HG02610 (cell line): ENCODE measurements at regions not wholly inside any gene's neighbourhood (a gene's known extent, or its start where the extent isn't known, plus 50 kb on each side); places are given as distances from the start of the nearest gene placed in this dataset.
"Not testable (repeated sequence)": the region's sequence is repeated elsewhere in the genome, so short reads cannot be mapped to it uniquely, and the experiment has no call there.

Source experiments
- ATAC-seq: cut with Tn5 transposase; IDR thresholded peaks from one replicate; pipeline ENCODE4 v1.9.1; 2021; ENCODE audit warnings: mild to moderate bottlenecking, moderate library complexity; ENCODE audit not compliant: unreplicated experiment

GRCh38 chrX:67213686-67214085, 330.1 kb upstream of the AR start:
- not testable (repeated sequence) for ATAC-seq

- no peak for ATAC-seq
These were observed 335.9 kb upstream of the AR start for GRCh38 chrX:67207912-67208311.

- ATAC-seq, result no peak
These were observed 384.4 kb upstream of the AR start for GRCh38 chrX:67159437-67159836.

- no peak for ATAC-seq
These were observed 429.2 kb upstream of the AR start for GRCh38 chrX:67114635-67115034.

- no peak for ATAC-seq
These were observed 438.1 kb upstream of the AR start for GRCh38 chrX:67105758-67106116.

GRCh38 chrX:67104982-67105757, 438.7 kb upstream of the AR start:
- ATAC-seq, result no peak

- ATAC-seq, result no peak
These were observed 443.6 kb upstream of the AR start for GRCh38 chrX:67100031-67100884.

- no peak for ATAC-seq
These were observed 449.8 kb upstream of the AR start for GRCh38 chrX:67094061-67094460.

GRCh38 chrX:67050760-67051159, 411.9 kb upstream of the EDA2R start:
- ATAC-seq, result no peak

GRCh38 chrX:67044866-67045265, 406.0 kb upstream of the EDA2R start:
- ATAC-seq, result no peak

GRCh38 chrX:67044029-67044653, 405.3 kb upstream of the EDA2R start:
- ATAC-seq, result no peak

- no peak for ATAC-seq
These were observed 365.6 kb upstream of the EDA2R start for GRCh38 chrX:67004451-67004850.

- no peak for ATAC-seq
These were observed 355.9 kb upstream of the EDA2R start for GRCh38 chrX:66994729-66995128.

GRCh38 chrX:66992077-66992476, 353.2 kb upstream of the EDA2R start:
- not testable (repeated sequence) for ATAC-seq

GRCh38 chrX:66988331-66988730, 349.5 kb upstream of the EDA2R start:
- ATAC-seq, result no peak

- ATAC-seq, result no peak
These were observed 322.8 kb upstream of the EDA2R start for GRCh38 chrX:66961665-66962064.

GRCh38 chrX:66931713-66932112, 292.8 kb upstream of the EDA2R start:
- ATAC-seq, result no peak

GRCh38 chrX:66930516-66930915, 291.6 kb upstream of the EDA2R start:
- ATAC-seq, result not testable (repeated sequence)

- ATAC-seq, result no peak
These were observed 281.4 kb upstream of the EDA2R start for GRCh38 chrX:66920296-66920695.

- ATAC-seq, result no peak
These were observed 280.5 kb upstream of the EDA2R start for GRCh38 chrX:66919280-66919832.

GRCh38 chrX:66918511-66918910, 279.6 kb upstream of the EDA2R start:
- ATAC-seq, result no peak
